Neuronal stem cell (in vitro differentiated cells): ENCODE measurements at regions not wholly inside any gene's neighbourhood (a gene's known extent, or its start where the extent isn't known, plus 50 kb on each side); places are given as distances from the start of the nearest gene placed in this dataset.
"Not testable (repeated sequence)": the region's sequence is repeated elsewhere in the genome, so short reads cannot be mapped to it uniquely, and the experiment has no call there.

ENCODE experiments used
- DNase-seq: peaks from one replicate; pipeline ENCODE4 v3.0.0-alpha.2; 2013; ENCODE audit warnings: low spot score
- H2AFZ ChIP-seq: one replicate; pipeline ENCODE4 v1.6.1; 2013; ENCODE audit warnings: mild to moderate bottlenecking, low read length, inconsistent platforms
- H2AK5ac ChIP-seq: 2 replicates; pipeline ENCODE4 v1.6.1; 2013; ENCODE audit warnings: low read depth, mild to moderate bottlenecking, inconsistent platforms, low read length, moderate library complexity, mixed read lengths
- H2BK120ac ChIP-seq: 2 replicates; pipeline ENCODE4 v1.6.1; 2013; ENCODE audit warnings: low read depth, mild to moderate bottlenecking, inconsistent platforms, low read length, moderate library complexity, mixed read lengths
- H2BK12ac ChIP-seq: one replicate; pipeline ENCODE4 v1.6.1; 2013; ENCODE audit warnings: low read length, inconsistent platforms
- H2BK15ac ChIP-seq: 2 replicates; pipeline ENCODE4 v1.6.1; 2013; ENCODE audit warnings: mild to moderate bottlenecking, low read length, inconsistent platforms, mixed read lengths
- H2BK5ac ChIP-seq: one replicate; pipeline ENCODE4 v1.6.1; 2013; ENCODE audit warnings: inconsistent platforms, mild to moderate bottlenecking, low read length, moderate library complexity
- H3K14ac ChIP-seq: one replicate; pipeline ENCODE4 v1.6.1; 2013; ENCODE audit warnings: low read length, inconsistent platforms
- H3K18ac ChIP-seq: 2 replicates; pipeline ENCODE4 v1.6.1; 2013; ENCODE audit warnings: low read length, inconsistent platforms
- H3K23ac ChIP-seq: 2 replicates; pipeline ENCODE4 v1.6.1; 2013; ENCODE audit warnings: low read depth, mild to moderate bottlenecking, mixed read lengths, low read length, inconsistent platforms; ENCODE audit not compliant: poor library complexity
- H3K27ac ChIP-seq: replicated peaks from 3 replicates; pipeline ENCODE4 v1.5.1; 2013; ENCODE audit warnings: low read length, inconsistent platforms
- H3K27me3 ChIP-seq, 3 experiments: 2 replicates each; pipeline ENCODE4 v1.6.1; 2013; ENCODE audit warnings: low read length in 3 of 3, mild to moderate bottlenecking in 2 of 3, inconsistent platforms in 1 of 3, low read depth in 1 of 3, mixed read lengths in 1 of 3, moderate library complexity in 1 of 3; ENCODE audit not compliant: control insufficient read depth in 3 of 3, insufficient read depth in 3 of 3
- H3K36me3 ChIP-seq, 2 donors: replicated peaks in 1 of 2; 2 replicates each; pipeline ENCODE4 v1.6.1; 2013; ENCODE audit warnings: low read length in 2 of 2; ENCODE audit not compliant: control insufficient read depth in 2 of 2, insufficient read depth in 2 of 2
- H3K4ac ChIP-seq: 2 replicates; pipeline ENCODE4 v1.6.1; 2013; ENCODE audit warnings: inconsistent platforms, mild to moderate bottlenecking, low read length, moderate library complexity
- H3K4me1 ChIP-seq, 2 donors: 1 replicate in 1 of 2; 2 replicates in 1 of 2; pipeline ENCODE4 v1.6.1; 2013; ENCODE audit warnings: low read length in 2 of 2, low read depth in 1 of 2; ENCODE audit not compliant: control insufficient read depth in 2 of 2, insufficient read depth in 1 of 2
- H3K4me2 ChIP-seq: one replicate; pipeline ENCODE4 v1.6.1; 2013; ENCODE audit warnings: mild to moderate bottlenecking, low read length, inconsistent platforms; ENCODE audit not compliant: insufficient read depth, poor library complexity, severe bottlenecking
- H3K4me3 ChIP-seq, 2 donors: 2 replicates each; pipeline ENCODE4 v1.5.1; 2013; ENCODE audit warnings: low read length in 2 of 2, mild to moderate bottlenecking in 2 of 2, inconsistent platforms in 1 of 2, moderate library complexity in 1 of 2
- H3K79me1 ChIP-seq: one replicate; pipeline ENCODE4 v1.6.1; 2013; ENCODE audit warnings: low read depth, mild to moderate bottlenecking, inconsistent platforms, low read length, moderate library complexity
- H3K9ac ChIP-seq: one replicate; pipeline ENCODE4 v1.6.1; 2013; ENCODE audit warnings: mild to moderate bottlenecking, low read depth, low read length, inconsistent platforms; ENCODE audit not compliant: poor library complexity
- H3K9me3 ChIP-seq, 2 donors: replicated peaks in 1 of 2; 2 replicates each; pipeline versions ENCODE3 to v1.6.1; 2013; ENCODE audit warnings: low read length in 2 of 2, mild to moderate bottlenecking in 2 of 2, inconsistent platforms in 1 of 2, low read depth in 1 of 2, mixed read lengths in 1 of 2, moderate library complexity in 1 of 2; ENCODE audit not compliant: control insufficient read depth in 2 of 2, insufficient read depth in 1 of 2
- H4K8ac ChIP-seq: one replicate; pipeline ENCODE4 v1.6.1; 2013; ENCODE audit warnings: low read depth, mild to moderate bottlenecking, inconsistent platforms, low read length, moderate library complexity
- H4K91ac ChIP-seq: one replicate; pipeline ENCODE4 v1.6.1; 2013; ENCODE audit warnings: low read length, low read depth, mild to moderate bottlenecking, inconsistent platforms; ENCODE audit not compliant: poor library complexity
- WGBS, 2 donors: extraction: QIAGEN DNeasy Blood & Tissue Kit; methylation state at CpG; one replicate each; pipeline ENCODE4 v1.1.7; 2013; ENCODE audit warnings: missing lambda C conversion rate in 2 of 2, mixed read lengths in 1 of 2; ENCODE audit not compliant: insufficient read length in 2 of 2, insufficient replicate concordance in 1 of 2; ENCODE audit errors: extremely low coverage in 2 of 2; 5-methylcytosine and 5-hydroxymethylcytosine counted together

- Histone ChIP-seq H3K27me3 (no peaks in the 10 kb centered on the region), H2AFZ (no peak overlapping the region), H3K18ac (no peak overlapping the region), H4K8ac (no peak overlapping the region), H2AK5ac (no peak overlapping the region), H3K27ac (no peak overlapping the region), H3K9ac (no peak overlapping the region), H2BK12ac (no peak overlapping the region), H3K36me3 (no peaks in the 10 kb centered on the region), H3K4me2 (no peak overlapping the region), H3K14ac (no peak overlapping the region), H2BK120ac (no peak overlapping the region), H2BK5ac (no peak overlapping the region), H3K23ac (no peak overlapping the region), H3K79me1 (no peaks in the 10 kb centered on the region), H2BK15ac (no peak overlapping the region), H4K91ac (no peak overlapping the region), H3K4me3 (no peak overlapping the region), H3K9me3 (no peaks in the 10 kb centered on the region), H3K4me1 (no peaks in the 10 kb centered on the region), H3K4ac (no peak overlapping the region)
- no CpG with 5 or more reads among the region's 3 CpGs for WGBS, 2 donors
- DNase-seq: no peak
Measured at GRCh38 chr4:158395343-158395742, 126.3 kb upstream of the RXFP1 start.

- H3K18ac ChIP-seq: no peak overlapping the region
Measured at GRCh38 chr4:158395889-158396288, 125.8 kb upstream of the RXFP1 start.

DNA sequence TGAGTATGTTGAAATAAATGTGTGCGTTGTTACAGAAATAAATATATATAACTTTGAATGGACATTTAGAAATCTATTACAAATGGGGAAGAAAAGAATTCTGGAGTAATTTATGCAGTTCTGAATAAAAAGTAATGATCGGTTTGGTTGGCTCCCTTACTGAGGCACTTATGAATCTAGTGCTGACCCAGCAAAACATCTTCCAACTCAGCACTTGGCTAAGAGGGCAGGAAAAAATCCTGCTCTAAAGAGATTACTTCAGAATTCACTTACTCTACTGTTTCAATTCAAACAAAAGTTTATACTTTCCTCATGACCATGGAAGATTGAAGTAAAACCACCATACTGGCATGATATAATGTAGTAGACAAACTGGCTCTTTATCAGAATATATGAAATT, 123.9 kb upstream of the RXFP1 start:
- no CpG with 5 or more reads among the region's 2 CpGs for WGBS, 2 donors
- no peak overlapping the region for H2AFZ ChIP-seq
- H2BK12ac ChIP-seq: no peak overlapping the region
- H4K91ac ChIP-seq: no peak overlapping the region
- H3K14ac ChIP-seq: no peak overlapping the region
- H3K27ac ChIP-seq: no peak overlapping the region
- no peaks in the 10 kb centered on the region for H3K36me3 ChIP-seq
- no peaks in the 10 kb centered on the region for H3K79me1 ChIP-seq
- H2BK15ac ChIP-seq: no peak overlapping the region
- no peak overlapping the region for H3K23ac ChIP-seq
- no peak overlapping the region for H4K8ac ChIP-seq
- no peak overlapping the region for H3K4ac ChIP-seq
- H3K9ac ChIP-seq: no peak overlapping the region
- no peak overlapping the region for H2BK5ac ChIP-seq
- H2BK120ac ChIP-seq: no peak overlapping the region
- no peaks in the 10 kb centered on the region for H3K9me3 ChIP-seq
- H3K18ac ChIP-seq: no peak overlapping the region
- peaks cover 0 to 1% (median 0%) of the 10 kb centered on the region in 3 experiments for H3K27me3 ChIP-seq
- no peaks in the 10 kb centered on the region for H3K4me1 ChIP-seq
- no peak overlapping the region for H3K4me2 ChIP-seq
- no peak overlapping the region for H3K4me3 ChIP-seq
- no peak for DNase-seq
- no peak overlapping the region for H2AK5ac ChIP-seq

More at GRCh38 chr4:158395889-158396288, 125.8 kb upstream of the RXFP1 start:
- Histone ChIP-seq H3K4ac (no peak overlapping the region), H4K91ac (no peak overlapping the region), H3K9ac (no peak overlapping the region), H3K23ac (no peak overlapping the region), H2BK15ac (no peak overlapping the region), H4K8ac (no peak overlapping the region), H3K9me3 (no peaks in the 10 kb centered on the region), H3K4me3 (no peak overlapping the region), H2AK5ac (no peak overlapping the region), H3K4me2 (no peak overlapping the region), H3K27me3 (peaks cover 0 to 1% (median 0%) of the 10 kb centered on the region in 3 experiments), H3K27ac (no peak overlapping the region), H3K4me1 (no peaks in the 10 kb centered on the region), H2BK12ac (no peak overlapping the region), H2AFZ (no peak overlapping the region), H3K36me3 (no peaks in the 10 kb centered on the region), H3K14ac (no peak overlapping the region), H2BK5ac (no peak overlapping the region), H3K79me1 (no peaks in the 10 kb centered on the region), H2BK120ac (no peak overlapping the region)
- WGBS, 2 donors: no CpG with 5 or more reads among the region's 2 CpGs
- no peak for DNase-seq

- H3K4ac ChIP-seq, H2AK5ac ChIP-seq, H3K4me1 ChIP-seq, H2BK12ac ChIP-seq, H3K4me2 ChIP-seq, H4K8ac ChIP-seq, H2AFZ ChIP-seq, H3K9me3 ChIP-seq, H2BK5ac ChIP-seq, H3K18ac ChIP-seq, H3K36me3 ChIP-seq, DNase-seq, H4K91ac ChIP-seq, H2BK120ac ChIP-seq, H3K27ac ChIP-seq, H3K23ac ChIP-seq, H3K27me3 ChIP-seq, H2BK15ac ChIP-seq, H3K14ac ChIP-seq, H3K79me1 ChIP-seq, H3K4me3 ChIP-seq, H3K9ac ChIP-seq: not testable (repeated sequence)
- WGBS, 2 donors: no CpG with 5 or more reads among the region's 29 CpGs
Measured at GRCh38 chr4:158407961-158408360, 113.7 kb upstream of the RXFP1 start.
